ENCODE measurements at regions not wholly inside any gene's neighbourhood (a gene's known extent, or its start where the extent isn't known, plus 50 kb on each side); places are given as distances from the start of the nearest gene placed in this dataset.

GRCh38 chr18:44624052-44624451, 56.6 kb upstream of the SETBP1 start:
- DNase-seq: no peak

DNA sequence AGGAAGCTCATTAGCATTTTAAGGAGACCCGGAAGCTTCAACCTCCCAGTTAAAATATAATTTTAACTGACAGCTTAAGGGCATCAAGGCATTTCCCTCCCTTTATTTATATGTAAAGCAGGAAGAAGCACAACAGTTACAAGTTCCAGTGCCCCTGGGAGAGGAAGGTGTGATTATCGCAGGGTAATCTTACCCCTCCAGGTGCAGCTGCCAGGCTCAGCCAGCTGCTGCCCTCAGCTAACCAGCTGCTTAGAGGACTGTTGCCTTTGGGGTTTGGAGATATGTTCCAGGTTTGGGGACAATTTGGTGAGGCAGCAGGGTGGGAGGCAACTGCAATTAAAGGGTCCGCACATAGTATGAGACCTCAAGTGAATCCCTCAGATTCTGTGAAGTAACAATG, 55.3 kb upstream of the SETBP1 start:
- DNase-seq: no peak

DNA sequence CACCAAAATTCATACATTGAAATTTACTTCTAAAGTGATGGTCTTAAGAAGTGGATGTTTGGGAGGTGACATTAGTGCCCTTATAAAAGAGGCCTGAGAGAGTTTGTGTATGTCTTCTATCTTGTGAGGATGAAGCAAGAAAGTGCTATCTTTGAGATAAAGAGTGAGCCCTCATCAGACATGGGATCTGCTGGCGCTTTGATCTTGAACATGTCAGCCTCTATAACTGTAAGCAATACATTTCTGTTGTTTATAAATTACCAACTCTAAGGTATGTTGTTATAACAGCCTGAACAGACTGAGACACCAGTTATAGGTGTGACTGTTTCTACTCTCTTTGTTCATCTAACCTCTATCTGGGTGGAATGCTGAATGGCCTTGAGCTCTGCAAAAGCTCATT, 54.5 kb upstream of the SETBP1 start:
- DNase-seq: no peak

- no peak for DNase-seq
These were observed 53.9 kb upstream of the SETBP1 start for GRCh38 chr18:44626807-44627206.

- no peak for DNase-seq
These were observed 53.4 kb upstream of the SETBP1 start for GRCh38 chr18:44627280-44627679.

GRCh38 chr18:44629406-44629805, 51.3 kb upstream of the SETBP1 start:
- DNase-seq: no peak

- DNase-seq: no peak
These were observed 50.6 kb upstream of the SETBP1 start for GRCh38 chr18:44630118-44630517.
